Left colon (tissue), 2 donors: ENCODE measurements at regions not wholly inside any gene's neighbourhood (a gene's known extent, or its start where the extent isn't known, plus 50 kb on each side); places are given as distances from the start of the nearest gene placed in this dataset.
"Not testable (repeated sequence)": the region's sequence is repeated elsewhere in the genome, so short reads cannot be mapped to it uniquely, and the experiment has no call there.

ENCODE experiments used
- ATAC-seq: fragments of 200-7000 bp; cut with Tn5 transposase; one replicate; pipeline ENCODE4 v1.9.1; 2020; ENCODE audit warnings: mild to moderate bottlenecking, moderate library complexity
- DNase-seq, 2 donors: peaks; one replicate each; pipeline ENCODE4 v3.0.0-alpha.2; 2020
- intact Hi-C, 2 donors: fragments of 100-400 bp; cut with DNase I in 1 of 2; cut with micrococcal nuclease in 1 of 2; formaldehyde crosslinking; loops; one replicate each; pipeline versions ENCODE4 v1.11.2 to v1.14.0; 2022; cut with DNase I, micrococcal nuclease
- donor health status: DM: no; HTN: no; CAD: no.
- donor health status: DM: yes; HTN: yes; CAD: no.

DNA sequence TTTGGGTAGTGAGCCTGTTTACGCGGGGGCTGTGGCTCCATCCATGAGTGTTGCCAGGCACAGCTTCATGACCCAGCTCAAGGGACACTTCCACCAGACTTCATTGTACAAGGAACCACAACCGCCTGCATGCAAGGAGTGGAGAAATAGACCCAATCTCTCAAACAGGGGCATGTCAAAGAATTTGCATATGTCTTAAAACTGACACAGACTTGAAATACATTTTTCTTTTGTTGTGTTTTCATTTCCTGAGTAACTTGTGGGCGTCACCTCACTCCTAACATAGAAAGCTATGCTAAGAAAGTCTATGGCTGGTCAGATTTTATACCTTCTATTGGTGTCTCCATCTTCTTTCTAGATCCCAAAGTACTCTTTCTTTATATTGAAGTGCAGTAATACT, 266.2 kb upstream of the RNF32 start:
- ATAC-seq: no peak
- no peak for DNase-seq
- intact Hi-C loops: no loop called here

- ATAC-seq, DNase-seq, intact Hi-C loops: not testable (repeated sequence)
Observed at GRCh38 chr7:156369929-156370328, 270.6 kb upstream of the RNF32 start.

DNA sequence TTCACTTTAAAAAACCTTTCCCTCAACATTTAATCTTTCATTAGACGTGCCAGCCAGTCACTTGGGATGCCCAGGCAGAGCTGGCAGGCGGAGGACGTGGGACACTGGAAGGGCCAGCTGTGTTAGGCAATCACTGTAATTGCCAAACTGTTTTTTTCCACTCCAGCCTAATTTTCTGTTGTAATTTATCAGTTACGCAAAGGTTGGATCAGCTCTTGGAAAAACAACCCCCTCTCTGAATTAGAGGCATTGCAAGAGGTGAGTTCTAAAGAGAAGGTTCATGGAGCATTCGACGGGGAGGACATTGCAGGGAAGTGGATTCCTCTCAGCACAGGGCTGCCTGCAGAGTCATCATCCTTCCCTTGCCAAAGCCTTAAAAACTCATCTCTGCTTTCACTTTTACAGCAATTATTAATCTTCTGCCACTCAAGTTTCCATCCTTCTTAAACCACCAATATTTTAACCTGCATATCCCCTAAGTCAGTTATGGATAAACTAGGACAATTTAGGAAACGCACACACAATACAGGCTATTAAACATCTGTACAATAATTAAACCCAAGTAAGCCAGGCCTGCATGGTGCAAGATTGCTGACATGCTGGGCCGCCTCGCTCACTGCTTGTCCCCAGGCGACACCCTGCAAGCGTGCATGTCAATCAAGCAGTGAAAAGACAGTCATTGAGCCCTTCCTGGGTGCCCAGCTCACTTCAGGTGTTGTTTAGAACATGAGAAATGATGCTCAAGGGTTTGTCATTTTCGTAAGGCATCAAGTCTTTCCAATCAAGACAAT, 272.3 kb upstream of the RNF32 start:
- ATAC-seq: no peak
- no peak for DNase-seq
- intact Hi-C loops: no loop called here

DNA sequence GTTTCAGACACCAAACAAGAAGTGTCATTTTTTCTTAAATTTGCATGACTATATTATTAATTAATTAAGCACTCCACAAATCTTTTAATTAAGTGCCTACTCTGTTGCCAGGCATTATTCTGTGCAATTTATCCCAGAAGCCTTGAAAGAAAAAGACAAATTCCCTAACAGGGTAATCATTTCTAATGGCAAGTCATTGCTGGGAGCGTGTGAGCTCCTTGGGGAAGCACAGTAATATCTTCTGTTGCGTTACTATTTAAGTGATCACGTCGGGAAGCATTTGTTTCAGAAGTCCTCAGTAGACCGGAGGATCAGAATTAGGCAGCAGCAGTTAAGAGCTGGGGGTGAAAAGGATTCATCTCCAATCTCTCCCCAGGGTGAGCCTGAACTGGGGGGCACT, 276.8 kb upstream of the RNF32 start:
- DNase-seq: no peak
- no peak for ATAC-seq
- intact Hi-C loops: no loop called here

DNA sequence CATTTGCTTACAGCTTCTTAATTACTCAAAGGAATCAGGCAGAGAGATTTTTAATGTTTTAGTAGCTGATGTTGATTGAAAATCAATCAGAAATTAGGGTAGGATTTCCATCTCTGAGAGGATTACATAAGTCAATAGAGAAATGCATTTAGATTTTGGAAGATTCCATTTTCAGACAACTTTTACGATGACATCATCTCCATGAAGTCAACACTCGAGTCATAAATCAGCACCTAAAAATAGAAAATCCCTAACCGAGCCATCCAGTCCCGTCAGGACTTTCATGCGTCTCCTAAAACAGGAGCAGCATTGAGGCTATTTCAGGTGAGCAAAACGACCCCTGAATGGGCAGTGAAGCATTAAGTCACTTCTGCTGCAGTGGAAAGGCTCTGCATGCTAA, 279.7 kb upstream of the RNF32 start:
- intact Hi-C loops: no loop called here
- ATAC-seq: no peak
- DNase-seq: no peak

GRCh38 chr7:156356551-156356950, 284.0 kb upstream of the RNF32 start:
- intact Hi-C loops: no loop called here
- ATAC-seq (no peak), DNase-seq (no peak)

DNA sequence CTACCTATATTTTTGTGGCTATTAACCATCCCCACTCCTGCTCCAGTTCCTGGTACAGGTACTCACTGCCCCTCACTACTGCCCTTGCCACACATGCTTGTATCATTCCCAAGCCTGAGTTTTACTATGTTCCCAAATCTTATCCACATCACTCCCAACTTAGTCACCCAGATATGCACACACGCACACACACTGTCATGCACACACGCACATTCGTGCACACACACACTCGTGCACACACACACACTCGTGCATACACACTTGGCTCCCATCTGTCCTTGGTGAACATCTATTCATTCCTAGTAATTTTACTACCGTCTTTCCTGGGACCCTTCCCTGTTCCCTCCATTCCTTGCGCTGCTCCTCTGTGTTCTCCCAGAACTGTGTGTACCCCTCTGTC, 287.2 kb upstream of the RNF32 start:
- intact Hi-C loops: no loop called here
- ATAC-seq: no peak
- DNase-seq: no peak

GRCh38 chr7:156347703-156348248, 292.8 kb upstream of the RNF32 start:
- intact Hi-C loops, DNase-seq, ATAC-seq: not testable (repeated sequence)

GRCh38 chr7:156347132-156347531, 293.4 kb upstream of the RNF32 start:
- ATAC-seq (no peak), DNase-seq (no peak)
- intact Hi-C loops: no loop called here

GRCh38 chr7:156344595-156344994, 296.0 kb upstream of the RNF32 start:
- intact Hi-C loops: no loop called here
- DNase-seq: no peak
- ATAC-seq: no peak

DNA sequence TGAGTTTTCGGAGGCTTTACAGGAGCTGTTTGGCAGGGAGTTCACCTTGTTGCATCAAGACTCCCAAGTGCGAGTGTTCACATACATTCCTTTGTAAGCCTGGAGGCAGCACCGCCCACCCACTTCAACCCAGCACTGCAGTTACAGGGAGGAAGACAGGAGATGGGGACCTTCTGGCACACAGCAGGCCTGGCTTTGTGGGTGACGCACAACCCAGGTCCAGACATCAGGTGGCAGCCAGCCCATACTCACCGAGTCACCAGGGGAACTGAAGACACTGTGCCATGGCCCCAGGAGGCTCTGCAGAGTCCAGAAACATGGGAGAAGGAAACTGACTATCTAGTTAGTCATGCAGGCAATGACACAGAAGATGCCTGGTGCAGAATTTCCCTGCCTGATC, 305.9 kb upstream of the RNF32 start:
- intact Hi-C loops: no loop called here
- ATAC-seq (no peak), DNase-seq (no peak)

DNA sequence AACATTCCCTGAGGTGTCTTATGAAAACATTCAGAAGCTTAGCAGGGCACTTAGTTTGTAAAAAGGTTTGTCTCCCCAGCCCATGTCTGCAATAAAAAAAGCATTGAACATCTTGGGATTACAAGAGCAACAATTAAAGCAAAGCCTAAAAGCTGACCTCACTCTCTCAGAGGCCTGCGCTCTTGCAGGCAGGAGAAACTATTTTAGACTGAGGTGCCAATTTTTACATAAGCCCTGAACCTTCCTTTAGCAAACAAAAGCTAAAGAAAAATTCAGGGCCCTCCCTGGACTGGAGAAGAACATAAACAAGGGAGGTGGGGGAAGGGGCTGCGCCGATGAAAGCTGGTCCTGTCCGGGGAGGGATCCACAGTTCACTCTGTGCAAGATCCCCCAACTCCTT, 312.7 kb upstream of the RNF32 start:
- ATAC-seq: no peak
- DNase-seq: no peak
- intact Hi-C loops: no loop called here

DNA sequence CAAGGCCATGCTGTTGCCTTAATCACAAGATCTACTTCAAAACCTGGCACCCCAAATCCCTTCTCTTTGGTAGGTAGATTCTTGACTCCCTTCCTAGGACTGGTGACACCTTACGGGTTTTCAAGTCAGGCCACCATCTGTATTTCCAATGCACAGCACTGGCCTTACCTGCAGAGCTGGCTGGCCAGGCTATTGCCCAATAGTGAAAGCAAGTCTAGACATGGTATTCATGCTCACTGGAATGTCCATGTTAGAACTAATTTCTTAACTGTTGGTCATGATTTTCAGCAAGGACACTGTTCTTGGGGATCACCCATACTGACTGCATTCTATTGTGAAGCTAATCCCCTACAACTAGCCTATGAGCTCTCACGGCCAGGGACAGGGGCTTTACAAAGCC, 313.1 kb upstream of the RNF32 start:
- ATAC-seq (no peak), DNase-seq (no peak)
- intact Hi-C loops: no loop called here

GRCh38 chr7:156324201-156324600, 316.4 kb upstream of the RNF32 start:
- ATAC-seq (no peak), DNase-seq (no peak)
- intact Hi-C loops: no loop called here

GRCh38 chr7:156321430-156321829, 319.1 kb upstream of the RNF32 start:
- ATAC-seq, DNase-seq, intact Hi-C loops: not testable (repeated sequence)

DNA sequence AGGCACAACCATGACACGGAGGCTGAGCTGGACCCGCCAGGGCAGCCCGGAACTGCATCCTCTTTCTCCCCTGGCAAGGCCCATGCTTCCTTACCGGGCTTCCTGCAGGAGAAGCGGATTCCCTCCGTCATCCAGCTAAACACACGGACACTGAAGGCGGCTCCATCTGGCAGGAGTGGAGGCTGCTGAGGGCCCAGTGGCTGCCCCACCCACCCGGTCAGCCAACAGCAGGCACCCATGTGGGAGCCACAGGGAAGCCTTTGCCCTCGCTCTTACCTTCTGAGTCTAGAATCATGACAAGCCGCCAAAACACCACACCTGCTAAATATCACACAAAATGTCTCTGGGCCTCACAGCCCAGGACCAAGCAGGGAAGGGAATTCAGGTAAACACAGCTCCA, 321.6 kb upstream of the RNF32 start:
- no peak for DNase-seq
- ATAC-seq: no peak
- intact Hi-C loops: no loop called here

GRCh38 chr7:156318426-156318825, 322.1 kb upstream of the RNF32 start:
- DNase-seq (no peak), ATAC-seq (no peak)
- intact Hi-C loops: no loop called here

DNA sequence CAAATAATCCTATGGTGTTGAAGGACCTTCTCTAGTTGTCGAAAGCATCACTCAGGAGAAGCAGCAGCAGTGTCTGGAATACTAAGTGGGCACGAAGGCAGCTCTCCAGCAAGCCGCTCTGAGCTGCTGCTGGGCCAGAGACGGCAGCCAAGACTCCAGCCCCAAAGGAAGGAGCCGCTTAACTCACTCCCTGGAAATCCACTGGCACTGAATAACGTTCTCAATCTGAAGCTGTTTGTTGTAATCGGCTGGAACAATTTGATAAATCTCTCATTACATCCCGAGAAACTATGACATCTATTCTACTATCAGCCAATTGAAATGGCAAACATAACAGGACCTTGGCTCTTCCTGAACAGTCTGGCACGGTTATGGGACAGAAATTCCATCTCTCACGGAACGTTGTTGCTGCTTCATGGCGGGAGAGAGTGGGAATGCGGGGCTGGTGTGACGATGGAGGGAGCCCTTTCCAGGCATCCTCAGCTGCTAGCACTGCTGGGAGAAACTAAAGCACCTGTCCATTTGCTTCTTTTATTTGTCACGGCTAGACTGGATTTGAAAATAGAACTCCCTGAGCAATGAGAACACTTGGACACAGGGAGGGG, 331.5 kb upstream of the RNF32 start:
- no peak for ATAC-seq
- intact Hi-C loops: no loop called here
- DNase-seq: no peak

GRCh38 chr7:156307193-156307592, 333.4 kb upstream of the RNF32 start:
- ATAC-seq (no peak), DNase-seq (no peak)
- intact Hi-C loops: no loop called here

- intact Hi-C loops: no loop called here
- DNase-seq: no peak
- no peak for ATAC-seq
Observed at GRCh38 chr7:156305351-156305750, 335.2 kb upstream of the RNF32 start.

GRCh38 chr7:156282816-156283215, 357.8 kb upstream of the RNF32 start:
- ATAC-seq (no peak), DNase-seq (no peak)
- intact Hi-C loops: no loop called here
